Hematopoietic multipotent progenitor cell (in vitro differentiated cells): ENCODE measurements at regions not wholly inside any gene's neighbourhood (a gene's known extent, or its start where the extent isn't known, plus 50 kb on each side); places are given as distances from the start of the nearest gene placed in this dataset.

Source experiments
- DNase-seq, 3 donors: peaks; one replicate each; pipeline ENCODE4 v3.0.0-alpha.2; 2011 to 2015; ENCODE audit warnings: low read depth in 2 of 3, low spot score in 2 of 3

- DNase-seq = no peak
Measured at GRCh38 chr12:119931402-119931801, 54.3 kb upstream of the CIT start.

- no peak for DNase-seq
Measured at GRCh38 chr12:119932921-119933320, 55.8 kb upstream of the CIT start.

GRCh38 chr12:119934780-119935179 is 54.3 kb upstream of the BICDL1 start:
- peak in 1 of 3 donors; percentile 8 for DNase-seq

- no peak for DNase-seq
Measured at GRCh38 chr12:119936705-119937311, 52.2 kb upstream of the BICDL1 start.

- DNase-seq = peak; percentile 35 to 71 (median 55)
Measured at GRCh38 chr12:119938049-119938667, 50.9 kb upstream of the BICDL1 start.
